ENCODE measurements at regions not wholly inside any gene's neighbourhood (a gene's known extent, or its start where the extent isn't known, plus 50 kb on each side); places are given as distances from the start of the nearest gene placed in this dataset.
A peak's percentile ranks its signal among the peaks of the same experiment; 100 is the strongest.

DNA sequence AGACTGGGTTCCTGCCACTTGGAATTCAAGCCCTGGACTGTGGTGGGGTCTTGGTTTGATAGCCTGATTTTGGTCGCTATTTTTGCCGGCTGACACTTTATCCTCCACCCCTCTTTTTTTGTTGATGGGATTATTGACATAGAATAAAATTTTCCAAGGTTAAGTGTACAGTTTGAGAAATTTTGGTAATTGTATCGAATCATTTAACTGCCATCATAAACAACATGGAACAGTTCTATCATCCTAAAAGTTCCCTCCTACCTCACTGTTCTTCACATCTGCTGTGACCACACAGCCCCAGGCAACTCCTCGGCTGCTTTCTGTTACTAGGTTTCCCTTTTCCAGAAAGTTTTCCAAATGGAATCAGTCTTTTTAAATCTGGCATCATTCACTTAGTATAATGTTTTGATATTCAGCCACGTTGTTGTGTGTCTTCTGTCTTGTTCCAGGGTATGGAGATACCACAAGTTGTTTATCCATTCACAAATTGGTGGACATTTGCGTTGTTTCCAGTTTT, 50.6 kb upstream of the STEAP1B start:
- H3K4me1 ChIP-seq (replicated peaks in 1 of 4; ENCODE audit: control insufficient read depth in 3 of 4, insufficient read depth in 4 of 4, low read length in 3 of 4), result peaks cover 0 to 7% (median 3%) of the 10 kb centered on the region in 4 experiments; a peak in 3 of 7 replicates
- no peaks in the 10 kb centered on the region for H4K20me1 ChIP-seq (replicated peaks in 1 of 2; ENCODE audit: control insufficient read depth in 1 of 2, insufficient read depth in 2 of 2, low read length in 2 of 2)
- POLR2A ChIA-PET (ENCODE audit: partially characterized antibody), result interaction anchor here (1.0 kb wide), 1 partner anchor 9 kb away, joined by 4 read pairs; no protein-coding TSS in a partner anchor
- H3K4me3 ChIP-seq (ENCODE audit: extremely low read depth in 1 of 4, insufficient read depth in 2 of 4, low read depth in 3 of 4, low read length in 4 of 4), result peak overlapping the region; percentile 67 to 88 (median 75); a peak in 7 of 8 replicates
- no peaks in the 10 kb centered on the region for H3K79me1 ChIP-seq (ENCODE audit: low read depth, low read length)
- H3K18ac ChIP-seq (ENCODE audit: extremely low read depth, low read length), result no peak overlapping the region
- H4K8ac ChIP-seq (ENCODE audit: extremely low read depth, insufficient read depth, low read length), result no peak overlapping the region
- H3K23ac ChIP-seq (ENCODE audit: insufficient read length), result no peak overlapping the region
- no peak overlapping the region for H3K9ac ChIP-seq (replicated peaks in 1 of 4; ENCODE audit: extremely low read depth in 1 of 4, low read depth in 3 of 4, low read length in 3 of 4)
- peak overlapping the region; percentile 79 to 81; a peak in 3 of 4 replicates for H3K4me2 ChIP-seq (ENCODE audit: insufficient read depth in 1 of 2, low read depth in 2 of 2, low read length in 2 of 2)
- H2BK120ac ChIP-seq (replicated peaks; ENCODE audit: low read depth, low read length), result no peak overlapping the region
- H2AFZ ChIP-seq (ENCODE audit: low read length), result no peak overlapping the region
- H3K56ac ChIP-seq (replicated peaks; ENCODE audit: insufficient read length, low read depth, low read length), result no peak overlapping the region
- no peaks in the 10 kb centered on the region for H3K79me2 ChIP-seq (ENCODE audit: control insufficient read depth in 1 of 2, insufficient read depth in 2 of 2, low read length in 2 of 2)
- no peak for FAIRE-seq
- H4K91ac ChIP-seq (replicated peaks; ENCODE audit: insufficient read length, low read length), result no peak overlapping the region
- H3K27ac ChIP-seq (ENCODE audit: low read depth, low read length), result no peak overlapping the region
- no peaks in the 10 kb centered on the region for H3K27me3 ChIP-seq (replicated peaks in 1 of 4; ENCODE audit: control insufficient read depth in 3 of 4, extremely low read depth in 1 of 4, insufficient read depth in 3 of 4, low read length in 3 of 4)
- no peak overlapping the region for H3K4ac ChIP-seq (replicated peaks; ENCODE audit: insufficient read length, low read depth, low read length)
- no peaks in the 10 kb centered on the region for H3K36me3 ChIP-seq (ENCODE audit: control insufficient read depth in 2 of 4, insufficient read depth in 4 of 4, low read length in 3 of 4)
- H4K5ac ChIP-seq (ENCODE audit: insufficient read length, low read depth, low read length), result no peak overlapping the region
- DNase-seq (ENCODE audit: low read depth in 1 of 2, low spot score in 2 of 2), result no peak
- no peak overlapping the region for H2BK20ac ChIP-seq (ENCODE audit: low read length)
- CTCF ChIA-PET (ENCODE audit: partially characterized antibody), result interaction anchor here (0.7 to 1.2 kb wide), 3 partner anchors 10 to 277 kb away, joined by 3 to 4 read pairs (median 4); no protein-coding TSS in a partner anchor
- no peaks in the 10 kb centered on the region for H3K9me3 ChIP-seq (ENCODE audit: insufficient read depth in 2 of 2, low read depth in 1 of 2, low read length in 1 of 2)
- TF ChIP-seq SP2 (IDR thresholded peaks at IDR 0.05; ENCODE audit: low read length) (no peak), EP300 (IDR thresholded peaks at IDR 0.05; ENCODE audit: borderline replicate concordance in 1 of 2, low read depth in 2 of 2, low read length in 2 of 2) (no peak), SIX5 (IDR thresholded peaks at IDR 0.05; ENCODE audit: low read depth, low read length) (no peak), HDAC6 (IDR thresholded peaks at IDR 0.05; ENCODE audit: low read depth, low read length) (no peak), MAX (IDR thresholded peaks at IDR 0.05) (no peak), SAP30 (IDR thresholded peaks at IDR 0.05; ENCODE audit: insufficient read depth, insufficient replicate concordance, low read length) (no peak)
- TF ChIP-seq, protein P1, sequence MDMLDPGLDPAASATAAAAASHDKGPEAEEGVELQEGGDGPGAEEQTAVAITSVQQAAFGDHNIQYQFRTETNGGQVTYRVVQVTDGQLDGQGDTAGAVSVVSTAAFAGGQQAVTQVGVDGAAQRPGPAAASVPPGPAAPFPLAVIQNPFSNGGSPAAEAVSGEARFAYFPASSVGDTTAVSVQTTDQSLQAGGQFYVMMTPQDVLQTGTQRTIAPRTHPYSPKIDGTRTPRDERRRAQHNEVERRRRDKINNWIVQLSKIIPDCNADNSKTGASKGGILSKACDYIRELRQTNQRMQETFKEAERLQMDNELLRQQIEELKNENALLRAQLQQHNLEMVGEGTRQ (IDR thresholded peaks at IDR 0.05; ENCODE audit: low read length), result no peak
- TF ChIP-seq, protein P2, sequence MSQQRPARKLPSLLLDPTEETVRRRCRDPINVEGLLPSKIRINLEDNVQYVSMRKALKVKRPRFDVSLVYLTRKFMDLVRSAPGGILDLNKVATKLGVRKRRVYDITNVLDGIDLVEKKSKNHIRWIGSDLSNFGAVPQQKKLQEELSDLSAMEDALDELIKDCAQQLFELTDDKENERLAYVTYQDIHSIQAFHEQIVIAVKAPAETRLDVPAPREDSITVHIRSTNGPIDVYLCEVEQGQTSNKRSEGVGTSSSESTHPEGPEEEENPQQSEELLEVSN (IDR thresholded peaks at IDR 0.05), result no peak
- no peak overlapping the region for H2BK5ac ChIP-seq (ENCODE audit: low read depth, low read length)
- 0 out of 2 replicates have a peak overlapping the region, but pooled peaks have one; percentile 12 for H2BK12ac ChIP-seq (ENCODE audit: low read depth, low read length)
- no peak overlapping the region for H2AK5ac ChIP-seq (ENCODE audit: low read depth, low read length)
- 57% methylated on average over 6 of the region's 6 CpGs; no CpG with 5 or more reads in 1 of the 2 experiments for WGBS, 2 experiments (ENCODE audit: extremely low coverage in 1 of 2, insufficient coverage in 1 of 2, insufficient read length in 1 of 2, insufficient replicate concordance in 2 of 2, low coverage in 1 of 2, low lambda C conversion rate in 2 of 2, missing lambda C conversion rate in 1 of 2)
- peaks cover 5% of the 10 kb centered on the region; the same call in 1 of the 2 replicates for H3K23me2 ChIP-seq (ENCODE audit: low read depth, low read length)
- H3K14ac ChIP-seq (ENCODE audit: insufficient read length), result no peak overlapping the region
- H2BK15ac ChIP-seq (ENCODE audit: low read length), result no peak overlapping the region
